ENCODE measurements at regions not wholly inside any gene's neighbourhood (a gene's known extent, or its start where the extent isn't known, plus 50 kb on each side); places are given as distances from the start of the nearest gene placed in this dataset.

- 11% methylated on average over 7 of the region's 7 CpGs for WGBS (ENCODE audit: insufficient coverage, insufficient replicate concordance, low lambda C conversion rate, missing lambda C conversion rate)
- peak overlapping the region; percentile 17; the same call in 1 of the 2 replicates for H3K9ac ChIP-seq (ENCODE audit: control insufficient read depth, insufficient read depth, low read length)
Measured at GRCh38 chr11:33941637-33942160, 49.8 kb upstream of the LMO2 start.

More at GRCh38 chr11:33941637-33942160, 49.8 kb upstream of the LMO2 start:
- Histone ChIP-seq H3K4me1 (ENCODE audit: control insufficient read depth, insufficient read depth, low read length) (peaks cover 42% of the 10 kb centered on the region), H2AFZ (ENCODE audit: control insufficient read depth, low read depth, low read length) (peak overlapping the region; percentile 78), H4K20me1 (ENCODE audit: control insufficient read depth, insufficient read depth) (no peaks in the 10 kb centered on the region), H3K79me2 (ENCODE audit: control insufficient read depth, insufficient read depth, low read length) (no peaks in the 10 kb centered on the region; the same call in 1 of the 2 replicates), H3K36me3 (ENCODE audit: control insufficient read depth in 2 of 2, insufficient read depth in 2 of 2, low read length in 1 of 2) (no peaks in the 10 kb centered on the region), H3K27me3 (replicated peaks in 1 of 2; ENCODE audit: control insufficient read depth in 2 of 2, insufficient read depth in 2 of 2, low read length in 1 of 2) (no peaks in the 10 kb centered on the region), H3K4me2 (ENCODE audit: control insufficient read depth, insufficient read depth) (peak overlapping the region; percentile 75), H3K4me3 (peak overlapping the region; percentile 39; the same call in 1 of the 2 replicates), H3K9me3 (replicated peaks; ENCODE audit: control insufficient read depth, insufficient read depth, low read length) (no peaks in the 10 kb centered on the region), H3K27ac (ENCODE audit: control insufficient read depth, insufficient read depth) (peak overlapping the region; percentile 63)
- in situ Hi-C loops (cut with MboI) (no loop called here), intact Hi-C loops (cut with micrococcal nuclease; ENCODE audit: unreplicated experiment) (loop anchor here (5.0 kb wide), 1 partner anchor 44 kb away; no protein-coding TSS in a partner anchor)
- RAD21 ChIA-PET (ENCODE audit: unreplicated experiment): no interaction called here
- peak; percentile 41 for FAIRE-seq
- peak; percentile 33 for DNase-seq (ENCODE audit: low read depth, low spot score)
- no peak for TF ChIP-seq IKZF2 (IDR thresholded peaks at IDR 0.05)
- no peak for TF ChIP-seq NFYA (IDR thresholded peaks at IDR 0.05; ENCODE audit: borderline replicate concordance, low read depth, low read length)
- TF ChIP-seq NBN (IDR thresholded peaks at IDR 0.05): no peak
- TF ChIP-seq SMAD5 (IDR thresholded peaks at IDR 0.05; ENCODE audit: low read depth): no peak
- peak; percentile 86 for TF ChIP-seq SPI1 (IDR thresholded peaks at IDR 0.05; ENCODE audit: borderline replicate concordance, insufficient read depth, low read depth, low read length)
- TF ChIP-seq TCF7 (IDR thresholded peaks at IDR 0.05; ENCODE audit: borderline replicate concordance): 0 out of 2 replicates have a peak, but pooled peaks have one; percentile 41
- TF ChIP-seq CREB1 (IDR thresholded peaks at IDR 0.05; ENCODE audit: low read depth): peak; percentile 46; the same call in 1 of the 2 replicates
- no peak for TF ChIP-seq NRF1 (conservative IDR thresholded peaks at IDR 0.05; ENCODE audit: low read depth, low read length)
- peak; percentile 72 for ATAC-seq
- CTCF ChIA-PET: no interaction called here
- BruUV-seq (replicated peaks): no TSS peak
- POLR2A ChIA-PET: interaction anchor here (0.7 kb wide), 1 partner anchor 1277 kb away, joined by 3 read pairs; no protein-coding TSS in a partner anchor
- SMC1A ChIA-PET (ENCODE audit: uncharacterized antibody, unreplicated experiment): interaction anchor here (0.9 kb wide), 1 partner anchor 7 kb away, joined by 3 read pairs; no protein-coding TSS in a partner anchor
